Ureter (tissue), 1 donor: ENCODE measurements at regions not wholly inside any gene's neighbourhood (a gene's known extent, or its start where the extent isn't known, plus 50 kb on each side); places are given as distances from the start of the nearest gene placed in this dataset.

Experiments
- DNase-seq: peaks from one replicate; pipeline ENCODE4 v3.0.0-alpha.2; 2020; ENCODE audit warnings: low spot score
- donor health status: DM: yes; HTN: yes; CAD: no.

- DNase-seq: no peak
Observed at GRCh38 chr5:167889276-167889675, 402.2 kb upstream of the WWC1 start.

GRCh38 chr5:167892352-167893115 lies 398.9 kb upstream of the WWC1 start:
- no peak for DNase-seq

- DNase-seq: no peak
Observed at GRCh38 chr5:167893271-167893670, 398.2 kb upstream of the WWC1 start.

GRCh38 chr5:167894631-167895472 lies 396.6 kb upstream of the WWC1 start:
- no peak for DNase-seq

GRCh38 chr5:167895899-167896659 lies 395.4 kb upstream of the WWC1 start:
- no peak for DNase-seq

GRCh38 chr5:167896814-167897213 lies 394.6 kb upstream of the WWC1 start:
- DNase-seq: no peak

- no peak for DNase-seq
Observed at GRCh38 chr5:167897371-167897770, 394.1 kb upstream of the WWC1 start.

- DNase-seq: no peak
Observed at GRCh38 chr5:167898361-167899042, 392.9 kb upstream of the WWC1 start.

GRCh38 chr5:167899490-167900070 lies 391.9 kb upstream of the WWC1 start:
- no peak for DNase-seq

GRCh38 chr5:167900340-167900935 lies 391.0 kb upstream of the WWC1 start:
- no peak for DNase-seq

- DNase-seq: no peak
Observed at GRCh38 chr5:167902298-167902697, 389.1 kb upstream of the WWC1 start.

- no peak for DNase-seq
Observed at GRCh38 chr5:167903243-167903642, 388.2 kb upstream of the WWC1 start.

GRCh38 chr5:167903659-167904058 lies 387.8 kb upstream of the WWC1 start:
- DNase-seq: no peak

GRCh38 chr5:167905919-167906853 lies 385.3 kb upstream of the WWC1 start:
- DNase-seq: no peak

GRCh38 chr5:167908606-167909005 lies 382.8 kb upstream of the WWC1 start:
- DNase-seq: no peak

- DNase-seq: no peak
Observed at GRCh38 chr5:167912941-167913665, 378.3 kb upstream of the WWC1 start.

- no peak for DNase-seq
Observed at GRCh38 chr5:167915237-167915636, 376.2 kb upstream of the WWC1 start.

- no peak for DNase-seq
Observed at GRCh38 chr5:167916261-167916691, 375.2 kb upstream of the WWC1 start.

GRCh38 chr5:167916706-167917105 lies 374.7 kb upstream of the WWC1 start:
- DNase-seq: no peak
